H4 (cell line): ENCODE measurements at regions not wholly inside any gene's neighbourhood (a gene's known extent, or its start where the extent isn't known, plus 50 kb on each side); places are given as distances from the start of the nearest gene placed in this dataset.

Source experiments
- DNase-seq: peaks from one replicate; pipeline ENCODE4 v3.0.0-alpha.2; 2015; ENCODE audit warnings: low spot score

DNA sequence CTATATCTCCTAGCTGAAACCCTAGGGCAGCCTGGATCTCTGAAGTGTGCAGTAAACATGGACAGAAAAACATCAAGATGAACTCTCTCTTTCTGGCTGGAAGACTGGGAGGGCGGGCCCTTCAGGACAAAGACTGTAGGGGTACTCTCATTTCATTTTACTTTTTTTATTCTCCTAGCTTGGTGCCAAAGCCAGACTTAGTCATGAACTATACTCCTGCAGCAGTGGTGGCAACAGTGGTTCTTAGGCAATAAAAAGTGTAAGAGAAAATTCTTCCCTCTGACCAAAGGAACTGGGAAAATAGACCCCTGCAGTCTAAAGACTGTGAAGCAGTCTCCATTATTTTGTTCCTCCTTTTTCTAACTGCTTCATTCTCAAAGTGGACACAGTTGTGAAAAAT is 213.8 kb upstream of the JUN start:
- DNase-seq: no peak

GRCh38 chr1:58999676-59000075 is 215.8 kb upstream of the JUN start:
- DNase-seq: no peak

GRCh38 chr1:59004755-59005154 is 220.9 kb upstream of the JUN start:
- DNase-seq: no peak

GRCh38 chr1:59005491-59006288 is 221.8 kb upstream of the JUN start:
- DNase-seq: no peak

- no peak for DNase-seq
Observed at GRCh38 chr1:59006289-59006658, 222.4 kb upstream of the JUN start.

- DNase-seq: no peak
Observed at GRCh38 chr1:59006932-59007331, 223.1 kb upstream of the JUN start.

DNA sequence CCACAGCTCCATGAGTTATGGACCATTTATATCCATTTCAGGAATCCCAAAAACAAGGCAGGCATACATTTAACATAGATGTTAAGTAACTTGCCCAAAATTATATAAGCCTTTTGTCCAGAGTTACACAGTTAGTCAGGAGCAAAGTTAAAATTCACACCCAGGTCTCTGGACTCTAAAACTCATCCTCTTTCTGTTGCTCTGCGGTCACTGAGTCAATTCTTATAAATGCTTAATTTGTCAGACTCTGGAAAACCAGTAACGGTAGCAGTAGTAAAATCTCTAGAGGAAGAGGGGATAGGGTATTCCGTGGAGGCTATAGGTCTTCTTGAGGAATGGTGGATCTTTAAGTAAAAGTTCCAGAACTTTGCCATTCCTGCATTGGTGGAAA is 223.6 kb upstream of the JUN start:
- DNase-seq: no peak

DNA sequence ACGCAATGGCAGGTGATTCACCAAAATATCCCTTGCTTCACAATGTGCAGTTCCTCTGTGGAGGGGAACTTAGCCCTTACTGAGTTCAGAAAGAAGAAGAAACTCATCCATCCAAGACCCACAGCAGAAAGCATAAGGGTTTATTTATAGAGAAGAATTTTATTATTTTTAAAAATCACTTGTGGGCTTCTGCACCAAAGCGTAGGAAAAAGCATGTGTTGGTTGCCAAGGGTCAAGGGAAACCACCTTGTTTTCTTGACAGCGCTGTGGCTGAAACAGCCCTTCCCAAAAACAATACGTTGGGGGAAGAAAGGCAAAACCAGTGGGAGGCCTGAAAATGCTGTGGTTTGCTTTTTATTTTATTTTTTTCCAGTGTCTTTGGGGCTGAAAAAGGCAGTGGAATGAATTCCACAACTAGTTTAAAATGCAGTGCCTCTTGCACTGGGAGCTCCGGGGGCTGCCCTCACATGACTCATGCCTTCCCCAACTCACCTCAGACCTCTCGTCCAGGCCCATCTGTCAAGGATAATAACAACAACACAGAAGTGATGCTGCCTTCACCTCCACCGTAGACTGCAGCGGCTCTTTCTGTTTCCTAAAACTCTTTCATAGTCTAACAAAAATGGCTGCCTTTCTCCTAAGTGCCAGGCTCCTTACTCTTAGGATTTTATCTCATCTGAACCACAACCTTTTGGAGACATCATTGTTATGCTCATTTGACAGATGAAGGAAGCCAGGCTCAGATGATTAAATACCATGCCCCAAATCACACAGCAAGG is 224.2 kb upstream of the JUN start:
- DNase-seq: no peak

DNA sequence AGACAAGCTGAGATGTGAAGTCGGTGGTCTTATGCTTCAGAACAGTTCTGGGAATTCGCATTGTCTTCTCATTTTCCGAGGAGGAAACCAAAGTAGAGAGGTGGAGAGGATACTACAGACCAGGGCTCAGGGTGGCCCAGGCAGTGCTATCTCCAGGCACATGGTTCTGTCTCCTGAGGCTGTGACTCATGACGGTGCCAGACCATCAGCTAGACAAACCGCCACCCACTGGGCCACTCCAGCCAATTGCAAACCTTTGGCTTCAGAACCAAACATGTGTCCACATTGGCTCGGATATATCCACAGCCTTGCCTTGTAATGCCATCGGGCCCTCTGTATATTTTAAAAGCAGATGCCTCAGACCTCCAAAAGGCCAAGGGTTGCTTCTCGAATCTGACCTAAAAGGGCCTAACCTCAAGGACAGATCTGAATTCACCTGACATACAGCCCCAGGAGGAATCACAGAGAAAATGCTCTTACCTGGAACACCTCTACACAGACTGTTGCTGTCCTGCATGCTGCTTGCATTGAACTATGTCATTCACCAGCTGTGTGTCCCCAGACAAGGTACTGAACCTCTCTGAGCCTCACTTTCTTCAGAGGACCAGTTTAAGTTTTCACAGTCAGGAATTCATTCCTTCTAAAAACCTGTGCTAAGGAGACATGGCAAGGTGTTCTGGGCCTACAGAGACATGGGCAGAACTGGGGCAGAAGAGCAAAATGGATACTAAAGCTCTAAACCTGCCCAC is 224.9 kb upstream of the JUN start:
- peak; percentile 34 for DNase-seq

DNA sequence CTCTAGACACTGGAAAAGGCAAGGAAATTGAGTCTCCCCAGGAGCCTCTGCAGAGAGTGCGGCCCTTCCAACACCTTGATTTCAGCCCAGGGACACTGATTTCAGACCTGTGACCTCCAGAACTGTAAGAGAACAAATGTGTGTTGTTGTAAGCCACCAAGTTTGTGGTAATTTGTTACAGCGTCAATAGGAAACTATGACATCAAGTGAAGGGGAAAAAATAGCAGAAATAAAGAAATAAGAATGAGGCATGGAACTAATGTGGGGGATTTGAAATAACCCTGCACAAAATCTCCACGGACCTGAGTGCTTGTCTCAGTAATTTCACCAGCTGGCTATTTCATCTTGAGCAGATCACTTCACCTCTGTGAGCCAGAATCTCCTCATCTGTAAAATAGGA is 227.8 kb upstream of the JUN start:
- DNase-seq: no peak

DNA sequence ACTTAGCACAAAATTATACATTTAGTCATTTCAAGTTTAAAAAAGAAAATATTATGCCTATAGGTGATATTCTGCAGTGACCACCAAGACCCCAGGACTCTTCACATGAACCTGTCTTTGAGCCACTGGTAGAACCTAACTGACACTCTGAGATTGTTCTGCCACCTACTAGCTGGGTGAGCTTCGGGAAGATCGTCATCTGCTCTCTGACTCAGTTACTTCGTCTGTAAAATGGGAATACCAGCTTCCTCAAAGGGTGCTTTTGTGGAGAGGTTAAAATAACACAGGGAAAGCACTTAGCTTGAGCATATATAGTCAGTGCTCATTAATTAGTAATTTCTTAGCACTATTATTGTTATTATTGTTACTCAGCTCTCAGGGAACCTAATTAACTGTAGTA is 228.5 kb upstream of the JUN start:
- DNase-seq: no peak

DNA sequence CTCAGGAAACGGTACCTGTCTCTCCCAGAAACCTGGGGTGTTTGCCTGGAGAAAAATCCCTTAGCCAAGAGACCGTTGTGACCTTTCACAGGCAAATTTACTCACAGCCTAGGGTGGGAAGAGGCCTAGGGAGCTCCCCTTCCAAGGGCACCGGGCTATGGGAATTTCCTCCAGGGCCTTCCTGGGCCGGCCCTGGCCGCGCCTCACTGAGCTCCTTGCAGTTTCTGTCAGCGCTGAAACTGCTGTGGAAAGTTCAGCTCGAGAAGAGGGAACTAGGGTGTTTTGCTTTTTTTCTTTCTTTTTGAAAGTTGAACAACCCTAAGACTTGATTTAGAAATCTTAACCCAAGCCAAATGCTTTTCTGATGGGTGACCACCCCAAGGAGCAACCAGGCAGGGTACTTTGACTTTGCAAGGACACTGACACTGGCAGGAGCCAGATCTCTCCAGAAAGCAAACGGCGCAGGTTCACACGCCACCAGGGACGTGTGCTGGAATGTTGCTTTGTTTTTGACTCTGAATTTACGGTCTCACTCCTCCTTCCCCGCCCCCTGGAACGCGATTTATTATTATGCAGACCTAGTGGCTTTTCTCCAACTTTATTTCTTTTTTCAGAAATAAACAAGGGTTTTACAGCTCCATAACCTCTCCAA is 229.6 kb upstream of the JUN start:
- DNase-seq: peak; percentile 74

DNA sequence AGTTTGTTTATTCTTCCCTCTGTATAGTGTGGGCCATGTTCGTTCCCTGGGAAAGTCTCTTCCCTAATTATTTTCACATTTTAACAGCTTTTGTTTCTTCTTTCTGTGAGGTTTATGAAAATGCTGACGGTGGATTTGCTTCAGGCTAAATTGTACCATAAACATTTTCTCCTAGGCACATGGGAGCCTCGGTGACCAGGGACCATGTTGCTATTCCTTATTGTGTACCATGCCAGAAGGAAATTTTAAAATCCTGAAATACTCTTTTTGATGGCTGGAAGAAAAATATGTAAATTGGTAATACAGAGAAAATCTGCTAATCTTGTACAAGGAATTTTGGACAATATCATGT is 230.1 kb upstream of the JUN start:
- DNase-seq: no peak

- no peak for DNase-seq
Observed at GRCh38 chr1:59014827-59015226, 231.0 kb upstream of the JUN start.

DNA sequence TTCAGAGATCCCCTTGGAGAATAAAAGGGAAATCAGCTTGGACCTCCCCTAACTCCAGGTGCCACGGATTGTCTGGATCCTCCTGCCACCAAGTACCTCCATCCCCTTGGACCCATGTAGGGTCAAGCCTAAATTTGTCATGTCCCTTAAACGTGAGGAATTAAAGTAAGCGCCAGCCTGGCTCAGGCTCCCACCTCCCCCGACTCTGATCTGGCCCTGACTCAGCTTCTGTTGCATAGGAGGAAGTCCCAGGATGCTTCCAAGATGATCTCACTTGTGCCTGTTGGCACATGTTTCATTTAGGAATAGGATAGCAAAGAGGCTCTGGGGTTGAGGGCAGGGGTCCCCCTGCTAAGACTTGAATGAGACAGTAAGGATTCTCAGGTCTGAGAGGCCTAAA is 231.9 kb upstream of the JUN start:
- DNase-seq: peak; percentile 23

DNA sequence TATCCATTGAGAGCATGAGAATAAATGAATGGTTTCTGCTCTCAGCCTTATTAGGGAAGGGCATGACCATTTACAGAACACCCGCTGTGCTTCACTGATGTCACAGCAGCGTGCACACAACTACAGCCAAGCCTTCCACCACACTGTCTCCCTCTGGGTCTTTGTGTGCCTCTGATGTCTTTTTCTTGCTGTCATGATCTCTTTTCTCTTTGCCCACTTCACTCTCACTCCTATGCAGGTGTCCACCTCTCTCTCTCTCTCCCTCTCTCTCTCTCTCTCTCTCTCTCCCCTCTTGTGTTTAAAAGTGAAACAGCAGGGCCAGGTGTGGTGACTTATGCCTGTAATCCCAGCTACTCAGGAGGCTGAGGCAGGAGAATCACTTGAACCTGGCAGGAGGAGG is 232.5 kb upstream of the JUN start:
- no peak for DNase-seq

DNA sequence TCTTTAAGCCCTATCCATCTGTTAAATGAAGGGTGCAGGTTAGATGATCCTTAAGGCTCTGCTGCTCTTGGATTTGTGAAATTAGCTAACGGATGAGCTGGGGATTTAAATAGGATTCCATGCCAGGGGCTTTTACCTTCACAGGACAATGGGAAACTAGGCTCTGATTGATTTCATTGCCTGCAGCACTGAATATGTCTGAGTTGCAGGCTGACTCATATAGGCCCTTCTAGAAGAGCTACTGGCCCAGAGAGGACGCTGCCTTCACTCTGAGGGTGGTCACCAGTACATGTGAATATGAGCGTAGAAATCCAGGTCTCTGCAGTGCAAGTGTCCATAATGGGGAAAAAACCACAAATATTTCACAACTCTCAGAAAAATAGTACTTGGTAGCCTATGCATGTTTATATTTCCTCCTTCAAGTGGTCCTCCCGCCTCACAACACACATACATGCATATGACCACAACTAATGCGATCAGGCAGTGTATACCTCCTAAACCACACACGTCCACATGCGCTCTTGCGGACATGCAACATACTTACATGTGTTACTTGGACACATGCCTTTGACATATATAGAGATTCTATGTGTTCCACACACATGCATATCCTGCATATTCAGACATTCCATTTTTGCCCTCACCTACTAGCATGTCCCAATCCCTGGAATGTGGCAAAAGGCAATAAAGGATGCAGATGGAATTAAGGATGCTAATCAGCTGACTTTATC is 233.8 kb upstream of the JUN start:
- DNase-seq: no peak

DNA sequence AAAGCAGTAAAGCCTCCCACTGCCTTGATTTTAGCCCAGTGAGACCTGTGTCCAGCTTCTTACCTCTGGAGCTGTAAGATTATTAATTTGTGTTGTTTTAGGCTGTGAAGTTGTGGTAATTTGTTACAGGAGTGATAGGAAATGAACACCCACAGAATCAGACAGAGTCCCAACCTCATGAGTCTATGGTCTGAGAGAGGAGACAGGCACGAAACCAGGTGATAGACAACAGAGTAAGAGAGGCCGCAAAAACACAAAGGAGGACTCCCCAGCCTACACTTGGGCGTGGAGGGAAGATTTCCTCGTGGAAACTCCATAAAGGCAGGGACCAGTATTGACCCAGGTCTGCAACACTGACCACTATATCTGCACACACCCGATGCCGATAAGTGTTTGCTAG is 234.6 kb upstream of the JUN start:
- DNase-seq: no peak

- DNase-seq: no peak
Observed at GRCh38 chr1:59018860-59019259, 235.0 kb upstream of the JUN start.

DNA sequence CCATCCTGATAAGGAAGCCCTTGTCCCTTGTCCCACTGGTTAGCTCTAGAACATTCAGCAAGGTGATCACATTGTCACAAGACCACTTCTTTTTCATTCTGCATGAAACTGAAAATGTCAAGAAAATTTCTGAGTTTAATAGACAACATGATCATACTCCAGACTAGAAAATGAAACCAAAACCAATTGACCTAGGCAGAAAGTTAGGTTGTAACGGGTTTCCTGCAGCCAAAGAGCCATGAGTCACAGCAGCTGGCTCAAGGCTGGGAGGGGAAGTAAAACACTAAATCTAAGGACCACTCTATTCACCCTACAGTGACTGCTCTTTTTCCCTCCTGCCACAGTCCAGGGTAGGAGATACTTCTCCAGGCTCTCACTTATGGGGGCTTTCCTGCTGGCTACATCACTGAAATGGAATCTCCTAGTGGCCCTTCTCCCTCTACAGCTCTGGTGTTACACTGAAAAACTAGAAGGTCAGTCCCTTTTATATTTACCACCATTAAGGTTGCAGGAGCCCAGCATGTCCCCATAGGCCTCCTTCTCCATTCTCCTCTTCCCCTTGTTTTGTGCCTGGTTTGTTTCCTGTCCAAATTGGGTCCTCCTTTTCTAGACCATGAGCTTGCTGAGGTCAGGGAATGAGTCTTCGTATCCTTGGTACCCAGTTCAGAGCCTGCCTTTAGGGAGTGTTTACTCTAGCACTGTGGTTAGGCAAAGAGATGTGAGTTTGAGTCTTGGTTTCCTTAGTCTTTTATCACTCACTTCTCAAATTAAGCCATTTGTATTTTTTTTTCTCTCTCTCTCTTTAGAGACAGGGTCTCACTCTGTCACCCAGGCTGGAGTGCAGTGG is 236.5 kb upstream of the JUN start:
- peak; percentile 82 for DNase-seq

DNA sequence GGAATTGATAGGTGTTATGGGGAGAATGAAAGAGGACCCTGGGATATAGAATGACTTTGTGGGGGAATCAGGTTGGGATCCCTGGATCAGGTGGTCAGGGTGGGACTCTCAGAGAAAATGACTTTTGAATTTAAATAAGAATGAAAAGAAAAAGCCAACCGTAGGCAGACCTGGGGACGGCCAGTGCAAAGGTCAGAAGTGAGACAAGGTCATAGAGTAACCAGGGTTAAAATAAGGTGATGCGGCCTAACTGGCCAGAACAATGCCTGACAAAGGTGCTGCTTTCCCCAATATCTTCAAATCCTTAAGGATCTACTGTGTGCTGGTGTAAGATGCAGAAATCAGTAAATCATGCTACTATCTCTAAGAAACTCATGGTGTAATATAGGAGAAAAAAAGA is 238.4 kb upstream of the JUN start:
- no peak for DNase-seq
